Tibial nerve (tissue), 4 donors: ENCODE measurements at regions not wholly inside any gene's neighbourhood (a gene's known extent, or its start where the extent isn't known, plus 50 kb on each side); places are given as distances from the start of the nearest gene placed in this dataset.

Experiments used
- CTCF ChIP-seq, 5 experiments: fragments of 200-600 bp in 3 of 5; fragments of 450-650 bp in 2 of 5; sonication (generic) in 3 of 5; IDR thresholded peaks; one replicate each; pipeline ENCODE4 v1.5.1; 2016 to 2019; ENCODE audit warnings: antibody characterized with exemption in 5 of 5, mild to moderate bottlenecking in 3 of 5, moderate library complexity in 2 of 5
- EP300 ChIP-seq, 2 donors: sonication (generic); formaldehyde crosslinking; IDR thresholded peaks; one replicate each; pipeline ENCODE4 v1.6.1; 2017; ENCODE audit warnings: antibody characterized with exemption in 2 of 2, mild to moderate bottlenecking in 1 of 2
- POLR2A ChIP-seq, 2 donors: fragments of 450-650 bp; IDR thresholded peaks; one replicate each; pipeline ENCODE4 v1.6.1; 2017; ENCODE audit warnings: antibody characterized with exemption in 2 of 2, mild to moderate bottlenecking in 2 of 2, moderate library complexity in 2 of 2

- TF ChIP-seq CTCF (IDR thresholded peaks at IDR 0.05): no peak
- no peak for TF ChIP-seq POLR2A (IDR thresholded peaks at IDR 0.05)
- no peak for TF ChIP-seq EP300 (IDR thresholded peaks at IDR 0.05)
Measured at GRCh38 chr3:102941786-102942185, 507.0 kb downstream of the ZPLD1 start.
